CD4-positive, alpha-beta T cell treated with Interleukin-1 beta for 1 hour (primary cell): ENCODE measurements at regions not wholly inside any gene's neighbourhood (a gene's known extent, or its start where the extent isn't known, plus 50 kb on each side); places are given as distances from the start of the nearest gene placed in this dataset.
"Not testable (repeated sequence)": the region's sequence is repeated elsewhere in the genome, so short reads cannot be mapped to it uniquely, and the experiment has no call there.

Experiments
- DNase-seq, 2 donors: peaks; one replicate each; pipeline ENCODE4 v3.0.0-alpha.2; 2020 to 2022

- DNase-seq, result no peak
Observed at GRCh38 chr4:33940281-33940680, 2304.0 kb downstream of the ARAP2 start.

DNA sequence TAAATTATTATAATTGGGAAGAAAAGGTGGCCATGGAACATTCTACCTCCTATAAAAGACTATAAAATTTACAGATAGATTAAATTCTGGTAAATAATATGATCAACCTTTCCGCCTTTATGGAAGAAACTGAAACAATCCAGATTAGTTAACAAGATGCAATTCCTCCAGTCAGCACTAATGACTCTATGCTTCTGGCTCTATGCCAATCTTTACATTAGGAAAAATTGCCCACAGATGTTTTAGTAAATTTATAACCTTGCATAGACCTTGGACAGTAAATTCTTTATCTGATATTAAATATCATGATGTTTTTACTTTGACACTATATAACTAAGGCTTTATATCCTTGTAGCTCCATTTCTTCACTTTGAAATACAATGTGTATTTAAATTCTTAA, 2302.5 kb downstream of the ARAP2 start:
- no peak for DNase-seq

DNA sequence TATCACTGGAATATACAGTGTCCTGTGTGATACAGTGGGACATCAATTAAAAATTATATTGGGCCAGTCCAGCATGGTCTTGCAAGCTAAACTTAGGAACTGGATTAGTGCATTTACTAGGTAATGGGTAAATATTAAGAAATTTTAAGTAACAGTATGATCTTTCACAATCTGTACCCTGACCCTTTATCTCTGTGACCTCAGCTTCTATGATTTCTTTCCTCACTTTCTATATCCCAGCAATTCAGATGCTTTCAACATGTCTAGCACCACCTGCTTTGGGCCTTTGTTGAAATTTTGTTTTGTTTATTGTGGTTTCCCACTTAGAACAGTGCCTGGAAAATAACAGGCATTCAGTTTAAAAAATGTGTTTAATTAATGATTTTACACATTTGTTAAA, 2295.4 kb downstream of the ARAP2 start:
- DNase-seq, result no peak

DNA sequence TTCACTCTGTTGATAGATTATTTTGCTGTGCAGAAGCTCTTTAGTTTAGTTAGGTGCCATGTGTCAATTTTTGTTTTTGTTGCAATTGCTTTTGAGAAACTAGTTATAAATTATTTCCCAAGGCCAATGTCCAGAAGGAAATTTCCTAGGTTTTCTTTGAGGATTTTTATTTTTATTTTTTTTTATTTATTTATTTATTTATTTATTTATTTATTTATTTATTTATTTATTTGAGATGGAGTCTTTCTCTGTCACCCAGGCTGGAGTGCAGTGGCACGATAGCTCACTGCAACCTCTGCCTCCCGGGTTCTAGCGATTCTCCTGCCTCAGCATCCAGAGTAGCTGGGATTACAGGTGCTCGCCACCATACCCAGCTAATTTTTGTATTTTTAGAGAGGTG, 2290.5 kb downstream of the ARAP2 start:
- DNase-seq, result not testable (repeated sequence)

DNA sequence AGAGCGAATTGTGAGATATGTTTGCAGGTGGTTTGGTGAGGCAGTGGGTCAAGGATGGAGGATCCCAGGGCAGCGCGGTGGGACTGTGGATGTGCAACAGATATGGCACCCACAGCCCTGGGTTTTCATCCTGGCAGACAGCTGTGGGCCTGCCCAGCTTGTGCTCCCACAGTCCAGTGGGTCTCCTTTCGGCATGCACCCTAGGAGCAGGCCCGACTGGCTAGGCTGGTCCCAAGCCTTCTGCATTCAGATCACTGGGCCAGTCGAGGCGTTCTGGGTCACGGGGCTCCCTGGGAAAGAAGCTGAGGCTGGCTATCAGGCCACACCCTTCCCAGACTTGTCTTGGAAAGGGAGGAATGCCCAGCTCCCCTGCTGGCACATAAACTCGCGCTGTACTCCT, 2289.6 kb downstream of the ARAP2 start:
- no peak for DNase-seq

DNA sequence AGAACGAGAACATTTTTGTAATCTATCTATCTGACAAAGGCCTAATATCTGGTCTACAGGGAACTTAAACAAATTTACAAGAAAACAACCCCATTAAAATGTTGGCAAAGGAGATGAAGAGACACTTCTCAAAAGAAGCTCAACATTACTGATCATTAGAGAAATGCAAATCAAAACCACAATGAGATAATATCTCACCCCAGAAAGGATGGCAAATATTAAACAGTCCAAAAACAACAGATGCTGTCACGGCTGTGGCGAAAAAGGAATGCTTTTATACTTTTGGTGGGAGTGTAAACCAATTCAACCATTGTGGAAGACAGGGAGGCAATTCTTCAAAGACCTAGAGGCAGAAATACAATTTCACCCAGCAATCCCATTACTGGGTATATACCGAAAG, 2284.8 kb downstream of the ARAP2 start:
- DNase-seq, result no peak

GRCh38 chr4:33961761-33962160, 2282.6 kb downstream of the ARAP2 start:
- DNase-seq, result no peak

GRCh38 chr4:33966808-33967207, 2277.5 kb downstream of the ARAP2 start:
- DNase-seq, result no peak

- no peak for DNase-seq
Observed at GRCh38 chr4:33974270-33974669, 2270.0 kb downstream of the ARAP2 start.

- DNase-seq, result no peak
Observed at GRCh38 chr4:33975995-33976394, 2268.3 kb downstream of the ARAP2 start.

GRCh38 chr4:33979781-33980180, 2264.5 kb downstream of the ARAP2 start:
- not testable (repeated sequence) for DNase-seq

- DNase-seq, result no peak
Observed at GRCh38 chr4:33980361-33980760, 2264.0 kb downstream of the ARAP2 start.

GRCh38 chr4:33989820-33990443, 2254.4 kb downstream of the ARAP2 start:
- no peak for DNase-seq

- DNase-seq, result no peak
Observed at GRCh38 chr4:33996075-33996718, 2248.1 kb downstream of the ARAP2 start.

- no peak for DNase-seq
Observed at GRCh38 chr4:33998291-33998690, 2246.0 kb downstream of the ARAP2 start.

- DNase-seq, result no peak
Observed at GRCh38 chr4:34000356-34000755, 2244.0 kb downstream of the ARAP2 start.

GRCh38 chr4:34006540-34006939, 2237.8 kb downstream of the ARAP2 start:
- DNase-seq, result not testable (repeated sequence)

GRCh38 chr4:34009951-34010350, 2234.4 kb downstream of the ARAP2 start:
- no peak for DNase-seq

DNA sequence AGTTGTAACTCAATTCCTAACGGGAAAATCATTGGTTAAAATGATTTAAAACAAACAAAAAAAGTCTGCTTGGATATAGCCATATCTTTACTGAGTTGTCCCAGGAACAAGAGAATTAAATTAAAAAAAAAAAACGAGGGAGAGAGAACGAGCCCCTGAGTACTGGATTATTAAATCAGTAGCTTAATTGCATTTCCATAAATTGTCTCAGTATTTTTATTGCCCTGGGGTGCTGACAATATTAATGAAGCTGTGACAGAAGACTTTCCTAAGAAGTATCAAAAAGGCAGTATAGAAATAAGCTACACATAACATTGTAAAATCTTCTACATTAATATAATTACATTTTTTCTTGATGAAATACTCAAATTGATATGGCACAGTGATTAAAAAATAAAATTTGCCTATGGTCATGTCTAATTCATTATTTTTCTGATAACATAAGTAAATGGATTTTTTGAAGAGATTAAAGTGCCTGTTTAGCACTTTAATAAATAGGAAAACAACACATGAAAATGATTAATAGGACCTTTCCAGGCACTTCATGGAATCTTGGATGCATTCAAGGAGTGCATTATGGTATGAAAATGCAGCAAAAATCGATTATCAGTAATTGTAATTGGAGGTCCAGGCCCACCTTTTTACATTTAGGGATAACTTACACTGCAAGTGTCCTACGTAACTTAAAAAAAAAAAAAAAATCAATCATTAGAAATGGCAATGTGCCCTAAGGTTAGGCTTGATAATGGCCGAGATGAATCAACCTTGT, 2233.4 kb downstream of the ARAP2 start:
- DNase-seq, result no peak

DNA sequence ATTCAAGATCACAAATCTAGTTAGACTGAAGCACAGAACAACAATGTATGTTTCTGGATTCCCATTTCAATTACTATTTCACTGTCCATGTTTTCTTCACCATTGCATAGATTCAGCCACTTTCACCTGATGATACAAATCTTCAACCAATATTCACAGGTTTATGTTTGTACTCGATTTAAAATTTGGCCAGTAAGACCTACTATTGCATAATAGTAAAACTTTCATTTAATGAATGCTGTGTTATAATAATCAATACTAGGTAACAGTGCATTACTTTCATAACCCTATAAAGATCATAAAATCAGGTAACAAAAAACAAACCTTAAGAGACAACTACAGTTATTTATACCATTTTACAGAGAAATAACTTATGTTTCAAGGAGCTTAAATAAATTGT, 2209.1 kb downstream of the ARAP2 start:
- no peak for DNase-seq

DNA sequence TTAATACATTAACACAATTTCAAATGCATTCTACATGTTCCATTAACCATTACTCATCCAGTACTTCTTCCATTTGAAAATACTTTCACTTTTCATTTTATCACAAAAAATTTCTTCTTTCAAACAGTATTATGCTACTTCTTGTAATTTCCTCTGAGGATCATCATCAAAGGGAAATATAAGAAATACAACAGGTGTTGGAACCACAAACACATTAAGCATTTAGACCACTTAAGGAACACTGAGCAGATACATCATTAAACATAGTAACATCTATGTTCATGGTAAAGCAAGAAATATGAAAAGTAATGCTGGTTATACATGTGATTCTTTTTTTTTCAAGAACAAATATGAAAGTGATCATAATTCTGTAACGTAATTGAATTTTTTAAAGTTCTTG, 2207.0 kb downstream of the ARAP2 start:
- no peak for DNase-seq

DNA sequence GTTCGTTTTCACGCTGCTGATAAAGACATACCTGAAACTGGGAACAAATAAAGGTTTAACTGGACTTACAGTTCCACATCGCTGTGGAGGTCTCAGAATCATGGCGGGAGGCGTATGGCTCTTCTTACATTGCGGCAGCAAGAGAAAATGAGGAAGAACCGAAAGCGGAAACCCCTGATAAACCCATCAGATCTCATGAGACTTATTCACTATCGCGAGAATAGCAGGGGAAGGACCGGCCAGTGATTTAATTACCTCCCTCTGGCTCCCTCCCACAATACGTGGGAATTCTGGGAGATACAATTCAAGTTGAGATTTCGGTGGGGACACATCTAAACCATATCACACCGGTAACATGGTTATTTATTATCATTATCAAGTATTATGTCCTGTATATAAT, 2204.5 kb downstream of the ARAP2 start:
- no peak for DNase-seq

- DNase-seq, result no peak
Observed at GRCh38 chr4:34043131-34043530, 2201.2 kb downstream of the ARAP2 start.

DNA sequence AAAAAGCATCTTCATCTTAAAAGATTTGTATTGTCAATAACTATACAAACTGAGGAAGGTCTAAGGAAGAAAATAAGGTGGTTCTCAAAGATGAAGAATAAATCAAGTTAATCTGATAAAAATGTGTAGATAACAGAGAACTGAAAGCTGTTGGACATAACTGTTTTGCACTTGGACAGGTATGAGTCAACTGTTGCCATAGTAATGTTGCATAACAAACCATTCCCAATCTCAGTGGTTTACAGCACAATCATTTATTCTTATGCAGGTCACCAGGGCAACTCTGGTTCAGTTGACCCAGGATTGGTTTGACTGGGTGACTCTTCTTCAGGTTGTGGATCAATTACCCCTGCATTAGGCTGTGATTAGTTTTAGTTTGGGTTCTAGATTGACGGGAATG, 2197.7 kb downstream of the ARAP2 start:
- DNase-seq, result no peak
